Right forelimb (tissue), 1 donor: ENCODE measurements at regions not wholly inside any gene's neighbourhood (a gene's known extent, or its start where the extent isn't known, plus 50 kb on each side); places are given as distances from the start of the nearest gene placed in this dataset.
"Not testable (repeated sequence)": the region's sequence is repeated elsewhere in the genome, so short reads cannot be mapped to it uniquely, and the experiment has no call there.

Source experiments
- DNase-seq: peaks from one replicate; pipeline ENCODE4 v3.0.0-alpha.2; 2018

- DNase-seq, result no peak
Measured at GRCh38 chr18:43826215-43826614, 548.9 kb upstream of the SYT4 start.

GRCh38 chr18:43827311-43827710 is 550.0 kb upstream of the SYT4 start:
- no peak for DNase-seq

GRCh38 chr18:43830303-43830702 is 553.0 kb upstream of the SYT4 start:
- DNase-seq, result no peak

DNA sequence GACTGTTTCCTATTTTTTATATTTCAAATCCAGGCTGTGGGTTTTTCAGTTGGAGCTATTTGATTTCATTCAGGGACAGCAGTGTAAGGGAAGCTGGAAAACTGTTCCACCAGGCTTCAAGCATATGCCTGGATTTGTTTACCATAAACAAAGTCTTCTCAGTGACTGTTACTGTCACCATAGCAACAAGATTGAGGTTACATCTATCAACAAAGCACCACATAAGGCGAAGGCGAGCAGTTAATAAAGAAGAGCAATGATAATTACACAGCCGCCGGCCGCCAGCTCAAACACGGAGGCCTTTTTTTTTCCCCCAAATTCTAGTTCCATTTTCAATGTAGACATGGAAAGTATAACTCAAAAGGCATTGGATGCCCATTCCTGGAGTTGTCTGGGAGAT is 553.7 kb upstream of the SYT4 start:
- no peak for DNase-seq

DNA sequence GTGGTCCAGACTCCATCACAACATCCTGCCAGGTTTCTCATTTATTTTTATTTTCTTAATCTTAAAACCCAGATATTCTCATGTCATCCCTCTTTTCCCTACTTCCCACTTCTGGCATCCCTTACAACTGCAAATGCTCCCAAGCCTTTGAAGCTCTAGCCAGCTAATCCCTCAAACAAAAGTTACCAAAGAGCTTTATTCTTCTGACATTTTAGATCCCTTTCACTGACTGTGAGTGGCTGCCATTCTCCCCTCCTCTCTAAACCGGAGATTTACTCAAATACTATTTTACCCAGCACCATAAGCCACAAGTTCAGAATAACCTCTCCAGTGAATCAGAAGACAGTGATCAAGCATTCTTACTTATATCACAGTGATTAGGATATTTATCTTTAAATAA is 569.0 kb upstream of the SYT4 start:
- no peak for DNase-seq

- DNase-seq, result no peak
Measured at GRCh38 chr18:43847164-43848091, 570.1 kb upstream of the SYT4 start.

DNA sequence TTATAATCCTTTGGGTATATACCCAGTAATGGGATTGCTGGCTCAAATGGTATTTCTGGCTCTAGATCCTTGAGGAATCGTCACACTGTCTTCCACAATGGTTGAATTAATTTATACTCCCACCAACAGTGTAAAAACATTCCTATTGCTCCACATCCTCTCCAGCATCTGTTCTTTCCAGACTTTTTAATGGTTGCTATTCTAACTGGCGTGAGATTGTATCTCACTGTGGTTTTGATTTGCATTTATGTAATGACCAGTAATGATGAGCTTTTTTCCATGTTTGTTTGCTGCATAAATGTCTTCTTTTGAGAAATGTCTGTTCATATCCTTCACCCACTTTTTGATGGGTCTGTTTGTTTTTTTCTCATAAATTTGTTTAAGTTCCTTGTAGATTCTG is 572.5 kb upstream of the SYT4 start:
- not testable (repeated sequence) for DNase-seq

DNA sequence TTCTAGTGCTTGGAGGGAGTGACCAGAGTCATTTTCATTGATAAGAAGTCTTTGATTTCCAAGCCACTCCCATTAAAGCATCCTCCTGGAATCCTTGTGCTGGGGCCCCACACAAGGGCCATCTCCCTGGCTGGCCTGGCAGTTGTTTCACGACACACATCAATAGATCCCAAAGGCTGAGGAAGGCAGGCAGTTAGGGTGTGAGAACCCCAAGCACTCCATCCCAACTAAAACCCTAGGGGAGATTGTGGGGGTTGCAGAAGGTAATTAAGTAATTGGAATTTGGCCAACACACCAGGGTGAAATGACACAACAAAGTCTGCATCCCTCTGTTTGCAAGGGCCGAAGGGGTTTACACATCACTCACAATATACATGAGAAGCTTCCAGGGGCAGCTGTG is 578.1 kb upstream of the SYT4 start:
- no peak for DNase-seq

GRCh38 chr18:43863180-43863579 is 585.9 kb upstream of the SYT4 start:
- DNase-seq, result peak; percentile 48

DNA sequence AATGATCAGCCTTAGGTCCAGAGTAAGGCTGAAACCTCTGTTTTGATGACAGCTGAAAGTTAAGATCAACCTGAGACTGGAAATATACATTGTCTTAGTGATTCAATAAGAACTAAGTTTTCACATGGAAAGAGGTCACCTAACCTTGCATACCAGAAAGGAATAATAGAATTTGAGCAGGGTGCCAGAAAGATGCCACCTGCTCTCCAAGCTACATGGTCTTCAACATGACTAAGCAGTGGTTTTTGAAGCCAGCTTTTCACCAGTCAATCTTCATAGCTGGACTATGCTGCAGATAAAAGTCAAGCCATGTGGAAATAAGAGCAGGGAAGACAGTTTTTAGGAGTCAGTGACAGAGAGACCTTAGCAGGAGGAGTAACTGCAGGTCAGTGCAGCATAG is 589.4 kb upstream of the SYT4 start:
- DNase-seq, result no peak

DNA sequence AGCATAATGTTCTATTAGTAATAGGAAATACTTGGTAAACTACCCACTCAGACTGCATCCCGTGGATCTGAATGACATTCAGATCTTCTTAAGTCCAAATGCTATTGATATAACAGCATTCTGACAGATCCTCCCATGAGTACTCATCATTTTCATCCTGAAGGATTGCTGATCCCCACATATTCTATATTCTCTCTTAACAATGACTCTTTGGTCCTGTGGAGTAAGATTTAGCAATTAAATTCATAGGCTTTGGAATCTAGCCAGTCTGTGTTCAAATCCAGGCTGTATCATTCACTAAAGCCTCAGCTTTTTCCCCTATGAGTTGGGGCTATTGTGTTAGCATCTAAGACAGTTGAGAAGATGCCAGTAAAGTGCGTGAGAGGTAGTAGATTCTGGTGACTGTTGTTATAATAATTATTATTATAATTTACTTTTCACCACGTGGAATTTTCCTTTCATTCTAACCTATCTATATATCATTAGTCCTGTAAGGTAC is 591.3 kb upstream of the SYT4 start:
- no peak for DNase-seq

DNA sequence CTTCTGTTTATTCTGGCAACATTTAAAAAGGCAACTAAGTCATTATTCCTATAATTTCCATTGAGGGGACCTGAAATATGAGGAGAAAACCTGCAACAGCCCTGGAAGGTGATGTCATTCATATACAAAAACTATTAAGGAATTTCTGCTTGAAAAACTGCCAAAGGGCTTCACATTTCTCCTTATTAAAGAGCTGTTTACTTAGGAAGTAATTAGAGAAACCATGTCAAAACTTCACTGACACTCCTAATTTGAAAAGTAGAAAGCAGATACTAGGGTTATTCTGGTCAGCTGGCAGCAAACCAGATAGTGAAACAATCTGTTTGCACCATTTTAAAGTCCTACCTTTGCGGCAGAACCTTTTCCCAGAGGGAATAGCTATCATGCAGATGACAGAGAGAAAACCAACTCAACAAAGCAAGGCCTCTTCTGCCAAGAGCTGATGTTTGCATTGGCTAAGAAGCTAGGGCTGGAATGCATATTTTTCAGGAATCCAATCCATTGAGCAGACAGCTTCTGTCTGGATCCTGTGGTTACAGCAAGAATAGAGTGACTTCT is 592.2 kb upstream of the SYT4 start:
- DNase-seq, result peak; percentile 59

GRCh38 chr18:43870626-43871025 is 593.3 kb upstream of the SYT4 start:
- no peak for DNase-seq

DNA sequence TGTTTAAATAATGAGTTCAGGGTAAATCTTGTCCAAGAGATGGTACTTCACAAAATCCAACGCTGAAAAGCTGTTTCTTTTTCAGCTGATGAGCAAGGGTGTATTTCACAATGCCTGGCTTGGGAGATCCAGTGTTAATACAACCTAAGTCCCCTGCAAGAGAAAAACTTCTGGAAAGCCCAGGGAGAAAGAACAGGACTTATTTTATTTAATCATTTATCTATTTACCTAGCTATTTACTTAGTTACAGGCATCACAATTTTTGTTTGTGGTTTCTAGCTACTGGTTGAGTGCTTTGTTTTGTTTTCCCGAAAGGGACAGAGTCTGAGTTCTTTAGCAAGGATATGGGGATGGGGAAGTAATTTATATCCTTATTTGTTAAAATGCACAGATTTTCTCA is 598.2 kb upstream of the SYT4 start:
- no peak for DNase-seq

DNA sequence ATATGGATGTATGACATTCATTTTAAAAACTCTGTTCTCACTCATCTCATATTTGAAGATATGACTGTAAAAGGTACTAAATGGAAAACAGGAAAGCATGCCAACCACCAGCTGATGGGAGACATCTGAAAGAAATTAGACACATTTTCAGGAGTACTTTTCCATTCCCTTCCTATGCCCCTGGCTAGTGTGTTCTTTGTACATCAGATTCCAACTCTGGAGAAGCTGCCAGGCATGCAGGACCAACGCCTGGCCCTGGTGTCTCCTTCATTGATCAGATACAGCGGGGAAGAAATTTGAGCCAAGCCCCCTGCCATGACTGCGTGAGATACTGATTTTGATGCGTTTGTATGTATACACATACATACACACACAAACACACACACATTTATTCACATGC is 599.0 kb upstream of the SYT4 start:
- DNase-seq, result no peak

GRCh38 chr18:43876748-43877147 is 599.5 kb upstream of the SYT4 start:
- DNase-seq, result no peak

- no peak for DNase-seq
Measured at GRCh38 chr18:43877616-43878321, 600.5 kb upstream of the SYT4 start.

GRCh38 chr18:43879415-43879814 is 602.1 kb upstream of the SYT4 start:
- no peak for DNase-seq

- DNase-seq, result no peak
Measured at GRCh38 chr18:43882358-43883055, 605.2 kb upstream of the SYT4 start.

DNA sequence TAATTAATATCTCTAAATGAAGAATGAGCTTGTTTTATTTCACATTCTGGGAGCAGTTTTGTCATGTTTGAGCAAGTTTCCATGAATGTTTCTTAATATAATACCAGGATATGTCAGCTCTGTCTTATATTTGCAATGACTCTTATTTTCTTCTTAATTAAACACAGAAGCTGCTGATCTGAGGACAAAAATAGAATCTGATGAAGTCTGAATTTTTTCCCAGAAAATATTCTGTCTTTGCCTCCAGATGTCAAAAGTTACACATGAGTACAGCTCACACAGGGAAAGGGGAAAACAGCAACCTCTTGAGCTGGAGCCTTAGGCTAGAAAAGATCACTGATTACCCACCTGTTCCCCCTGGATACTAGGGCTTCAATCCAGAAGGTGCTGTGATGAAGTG is 606.6 kb upstream of the SYT4 start:
- DNase-seq, result no peak

GRCh38 chr18:43886341-43886740 is 609.1 kb upstream of the SYT4 start:
- DNase-seq, result no peak

- no peak for DNase-seq
Measured at GRCh38 chr18:43887491-43887890, 610.2 kb upstream of the SYT4 start.

- DNase-seq, result no peak
Measured at GRCh38 chr18:43888598-43888997, 611.3 kb upstream of the SYT4 start.
